HCT116 (cell line): ENCODE measurements at regions not wholly inside any gene's neighbourhood (a gene's known extent, or its start where the extent isn't known, plus 50 kb on each side); places are given as distances from the start of the nearest gene placed in this dataset.

Experiments
- ATAC-seq: fragments of 200-7000 bp; cut with Tn5 transposase; 2 replicates; pipeline ENCODE4 v1.9.1; 2020; ENCODE audit warnings: mild to moderate bottlenecking, moderate library complexity
- BruUV-seq: library from RNA; stranded (reverse); fragments of 400-500 nt; replicated peaks from 2 replicates; lab custom pipeline; 2021; lab: Mats Ljungman, UMichigan
- CTCF ChIA-PET: fragments of 300-600 bp; sonication (Branson Sonifier 250); formaldehyde crosslinking; loops from one replicate; lab custom pipeline; 2021; ENCODE audit warnings: antibody characterized with exemption; lab: Charles Lee
- POLR2A ChIA-PET: fragments of 300-600, 350-600 bp; sonication (Branson Sonifier 250); formaldehyde crosslinking; loops from one replicate; lab custom pipeline; 2021; ENCODE audit warnings: antibody characterized with exemption; lab: Charles Lee
- RAD21 ChIA-PET, 2 experiments: fragments of 300-600 bp; sonication (Branson Sonifier 250); formaldehyde crosslinking; loops; one replicate each; lab custom pipeline; 2023; ENCODE audit warnings: low total read pairs in 2 of 2; ENCODE audit not compliant: uncharacterized antibody in 2 of 2, unreplicated experiment in 2 of 2, low non-redundant PET in 1 of 2; lab: Charles Lee
- DNase-seq: peaks from one replicate; pipeline ENCODE4 v3.0.0-alpha.2; 2010; ENCODE audit warnings: low read depth, low spot score
- H2AFZ ChIP-seq: fragments of 200-600 bp; shearing (Covaris generic), sonication (generic); 2 replicates; pipeline ENCODE4 v1.6.1; 2017; ENCODE audit warnings: low read depth, mixed run types, mixed read lengths, antibody characterized with exemption, low read length; ENCODE audit not compliant: poor library complexity, severe bottlenecking
- H3K27ac ChIP-seq: 2 replicates; pipeline ENCODE4 v1.5.1; 2012; ENCODE audit warnings: low read depth, low read length
- H3K27me3 ChIP-seq: fragments of 200-600 bp; sonication (generic); 2 replicates; pipeline ENCODE4 v1.6.1; 2016; ENCODE audit warnings: mixed run types, low read length, mixed read lengths; ENCODE audit not compliant: insufficient read depth
- H3K36me3 ChIP-seq, 2 experiments: fragments of 200-500 bp in 1 of 2; fragments of 200-600 bp in 1 of 2; sonication (Bioruptor generic) in 1 of 2; sonication (generic) in 1 of 2; 2 replicates each; pipeline versions ENCODE4 v1.5.1 to v1.6.1; 2014 to 2016; ENCODE audit warnings: low read length in 2 of 2, inconsistent platforms in 1 of 2, mixed read lengths in 1 of 2, mixed run types in 1 of 2; ENCODE audit not compliant: insufficient read depth in 2 of 2, control insufficient read depth in 1 of 2
- H3K4me1 ChIP-seq, 2 experiments: fragments of 200-600 bp in 1 of 2; sonication (generic) in 1 of 2; 2 replicates each; pipeline versions ENCODE4 v1.5.1 to v1.6.1; 2012 to 2017; ENCODE audit warnings: low read length in 2 of 2, inconsistent platforms in 1 of 2, mild to moderate bottlenecking in 1 of 2, mixed read lengths in 1 of 2, mixed run types in 1 of 2, moderate library complexity in 1 of 2; ENCODE audit not compliant: insufficient read depth in 2 of 2, control insufficient read depth in 1 of 2
- H3K4me2 ChIP-seq: fragments of 200-600 bp; sonication (generic); 2 replicates; pipeline ENCODE4 v1.6.1; 2017; ENCODE audit warnings: mixed run types, low read length, mixed read lengths
- H3K4me3 ChIP-seq, 2 experiments: fragments of 200-600 bp in 1 of 2; sonication (generic) in 1 of 2; replicated peaks in 1 of 2; 2 replicates each; pipeline ENCODE4 v1.5.1; 2011 to 2016; ENCODE audit warnings: low read length in 2 of 2, control low read depth in 1 of 2, low read depth in 1 of 2, mild to moderate bottlenecking in 1 of 2, mixed read lengths in 1 of 2, mixed run types in 1 of 2
- H3K79me2 ChIP-seq: fragments of 200-600 bp; sonication (generic); 2 replicates; pipeline ENCODE4 v1.6.1; 2017; ENCODE audit warnings: mild to moderate bottlenecking, mixed run types, low read length, moderate library complexity, mixed read lengths; ENCODE audit not compliant: insufficient read depth
- H3K9ac ChIP-seq: fragments of 200-600 bp; sonication (generic); 2 replicates; pipeline ENCODE4 v1.6.1; 2016; ENCODE audit warnings: low read length, mixed read lengths
- H3K9me2 ChIP-seq: fragments of 200-600 bp; sonication (generic), shearing (Covaris generic); 2 replicates; pipeline ENCODE4 v1.6.1; 2017; ENCODE audit warnings: mixed run types, mild to moderate bottlenecking, moderate library complexity; ENCODE audit not compliant: insufficient read depth
- H3K9me3 ChIP-seq, 2 experiments: fragments of 200-500 bp in 1 of 2; fragments of 200-600 bp in 1 of 2; sonication (Bioruptor generic) in 1 of 2; sonication (generic) in 1 of 2; 2 replicates each; pipeline ENCODE4 v1.6.1; 2014 to 2017; ENCODE audit warnings: low read length in 2 of 2, mixed read lengths in 2 of 2, inconsistent platforms in 1 of 2, low read depth in 1 of 2, mild to moderate bottlenecking in 1 of 2, mixed run types in 1 of 2, moderate library complexity in 1 of 2; ENCODE audit not compliant: control insufficient read depth in 1 of 2, insufficient read depth in 1 of 2
- H4K20me1 ChIP-seq: fragments of 200-600 bp; sonication (generic), shearing (Covaris generic); 2 replicates; pipeline ENCODE4 v1.6.1; 2017; ENCODE audit warnings: mixed run types, mild to moderate bottlenecking, moderate library complexity; ENCODE audit not compliant: insufficient read depth
- CBX3 ChIP-seq: IDR thresholded peaks from 2 replicates; pipeline ENCODE4 v1.6.1; 2012; ENCODE audit warnings: low read depth
- CEBPB ChIP-seq: IDR thresholded peaks from 2 replicates; pipeline ENCODE4 v1.6.1; 2012; ENCODE audit warnings: low read depth
- EGR1 ChIP-seq: IDR thresholded peaks from 2 replicates; pipeline ENCODE4 v1.6.1; 2012; ENCODE audit warnings: low read depth
- ELF1 ChIP-seq: IDR thresholded peaks from 2 replicates; pipeline ENCODE4 v1.6.1; 2012; ENCODE audit warnings: low read depth, borderline replicate concordance
- EZH2 ChIP-seq: fragments of 200-600 bp; sonication (generic); IDR thresholded peaks from 2 replicates; pipeline ENCODE4 v1.6.1; 2017; ENCODE audit warnings: antibody characterized with exemption, mixed run types
- EZH2phosphoT487 ChIP-seq: fragments of 200-600 bp; IDR thresholded peaks from 2 replicates; pipeline ENCODE4 v1.6.1; 2018; ENCODE audit warnings: antibody characterized with exemption, borderline replicate concordance
- FOSL1 ChIP-seq: IDR thresholded peaks from 2 replicates; pipeline ENCODE4 v1.6.1; 2012; ENCODE audit warnings: low read depth
- JUND ChIP-seq: IDR thresholded peaks from 2 replicates; pipeline ENCODE4 v1.6.1; 2012
- POLR2A ChIP-seq: IDR thresholded peaks from 2 replicates; pipeline ENCODE4 v1.7.0; 2011; ENCODE audit warnings: borderline replicate concordance; ENCODE audit not compliant: insufficient read depth, insufficient read length; ENCODE audit errors: extremely low read depth
- POLR2AphosphoS5 ChIP-seq: IDR thresholded peaks from 2 replicates; pipeline ENCODE4 v1.6.1; 2011; ENCODE audit warnings: mild to moderate bottlenecking, low read depth, low read length, moderate library complexity
- RAD21 ChIP-seq: IDR thresholded peaks from 2 replicates; pipeline ENCODE4 v1.6.1; 2012; ENCODE audit warnings: low read depth, mild to moderate bottlenecking
- SIN3A ChIP-seq: IDR thresholded peaks from 2 replicates; pipeline ENCODE4 v1.6.1; 2012; ENCODE audit warnings: low read depth
- SP1 ChIP-seq: IDR thresholded peaks from 2 replicates; pipeline ENCODE4 v1.6.1; 2012; ENCODE audit warnings: low read depth
- TCF7L2 ChIP-seq: IDR thresholded peaks from 2 replicates; pipeline ENCODE4 v1.7.0; 2011; ENCODE audit warnings: borderline replicate concordance, inconsistent platforms; ENCODE audit not compliant: insufficient read depth, insufficient read length; ENCODE audit errors: extremely low read depth
- YY1 ChIP-seq: IDR thresholded peaks from 2 replicates; pipeline ENCODE4 v1.6.1; 2011; ENCODE audit warnings: low read length, low read depth, moderate library complexity, mild to moderate bottlenecking; ENCODE audit not compliant: insufficient replicate concordance; ENCODE audit errors: extremely low read depth
- ZFX ChIP-seq: fragments of 450-650 bp; IDR thresholded peaks from 2 replicates; pipeline ENCODE4 v1.6.1; 2017
- ZNF274 ChIP-seq: fragments of 200-500 bp; sonication (Bioruptor generic); IDR thresholded peaks from 2 replicates; pipeline ENCODE4 v1.6.1; 2014; ENCODE audit warnings: mild to moderate bottlenecking, low read depth, low read length, inconsistent platforms
- intact Hi-C: fragments of 100-400 bp; cut with micrococcal nuclease; formaldehyde crosslinking; loops from 2 replicates; pipeline ENCODE4 v1.10.0; 2022
- TF ChIP-seq, protein P1 (sequence below), 3 experiments: fragments of 200-600 bp in 1 of 3; sonication (generic) in 1 of 3; IDR thresholded peaks in 2 of 3; conservative IDR thresholded peaks in 1 of 3; 2 replicates each; pipeline ENCODE4 v1.5.1; 2012 to 2017; ENCODE audit warnings: low read depth in 2 of 3, low read length in 2 of 3, antibody characterized with exemption in 1 of 3, borderline replicate concordance in 1 of 3, control low read depth in 1 of 3, mild to moderate bottlenecking in 1 of 3, mixed read lengths in 1 of 3, mixed run types in 1 of 3, moderate library complexity in 1 of 3; ENCODE audit not compliant: insufficient read depth in 1 of 3
- TF ChIP-seq, protein P2 (sequence below): IDR thresholded peaks from 2 replicates; pipeline ENCODE4 v1.6.1; 2012; ENCODE audit warnings: low read depth
- TF ChIP-seq, protein P3 (sequence below): IDR thresholded peaks from 2 replicates; pipeline ENCODE4 v1.6.1; 2012

DNA sequence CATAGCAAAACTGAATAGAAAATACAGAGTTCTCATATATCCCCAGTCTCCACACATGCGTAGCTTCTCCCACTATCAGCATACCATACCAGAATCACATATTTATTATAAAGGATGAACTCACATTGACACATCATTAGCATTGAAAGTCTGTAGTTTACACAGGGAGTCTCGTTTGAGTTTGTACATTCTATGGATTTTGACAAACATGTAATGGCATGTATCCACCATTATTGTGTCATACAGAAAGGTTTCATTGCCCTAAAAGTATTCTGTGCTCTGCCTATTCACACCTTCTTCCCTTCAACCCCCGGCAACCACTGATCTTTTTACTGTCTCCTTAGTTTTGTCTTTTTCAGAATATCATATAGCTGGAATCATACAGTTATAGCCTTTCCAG, 562.4 kb downstream of the KCTD8 start:
- H3K9me2 ChIP-seq: no peaks in the 10 kb centered on the region
- intact Hi-C loops: no loop called here
- H3K4me1 ChIP-seq: no peaks in the 10 kb centered on the region
- H3K36me3 ChIP-seq: no peaks in the 10 kb centered on the region
- RAD21 ChIA-PET: no interaction called here
- no peak overlapping the region for H3K4me3 ChIP-seq
- H3K27ac ChIP-seq: no peak overlapping the region
- H3K27me3 ChIP-seq: no peaks in the 10 kb centered on the region
- H3K79me2 ChIP-seq: no peaks in the 10 kb centered on the region
- TF ChIP-seq FOSL1 (no peak), ZFX (no peak), YY1 (no peak), EZH2 (no peak), TCF7L2 (no peak), EGR1 (no peak), RAD21 (no peak), SP1 (no peak), CEBPB (no peak), POLR2AphosphoS5 (no peak), ZNF274 (no peak), POLR2A (no peak), ELF1 (no peak), SIN3A (no peak), CBX3 (no peak), JUND (no peak), EZH2phosphoT487 (no peak)
- TF ChIP-seq, protein P1, sequence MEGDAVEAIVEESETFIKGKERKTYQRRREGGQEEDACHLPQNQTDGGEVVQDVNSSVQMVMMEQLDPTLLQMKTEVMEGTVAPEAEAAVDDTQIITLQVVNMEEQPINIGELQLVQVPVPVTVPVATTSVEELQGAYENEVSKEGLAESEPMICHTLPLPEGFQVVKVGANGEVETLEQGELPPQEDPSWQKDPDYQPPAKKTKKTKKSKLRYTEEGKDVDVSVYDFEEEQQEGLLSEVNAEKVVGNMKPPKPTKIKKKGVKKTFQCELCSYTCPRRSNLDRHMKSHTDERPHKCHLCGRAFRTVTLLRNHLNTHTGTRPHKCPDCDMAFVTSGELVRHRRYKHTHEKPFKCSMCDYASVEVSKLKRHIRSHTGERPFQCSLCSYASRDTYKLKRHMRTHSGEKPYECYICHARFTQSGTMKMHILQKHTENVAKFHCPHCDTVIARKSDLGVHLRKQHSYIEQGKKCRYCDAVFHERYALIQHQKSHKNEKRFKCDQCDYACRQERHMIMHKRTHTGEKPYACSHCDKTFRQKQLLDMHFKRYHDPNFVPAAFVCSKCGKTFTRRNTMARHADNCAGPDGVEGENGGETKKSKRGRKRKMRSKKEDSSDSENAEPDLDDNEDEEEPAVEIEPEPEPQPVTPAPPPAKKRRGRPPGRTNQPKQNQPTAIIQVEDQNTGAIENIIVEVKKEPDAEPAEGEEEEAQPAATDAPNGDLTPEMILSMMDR (IDR thresholded peaks at IDR 0.05 in 2 of 3, conservative IDR thresholded peaks at IDR 0.05 in 1 of 3; ENCODE audit: borderline replicate concordance in 1 of 3, insufficient read depth in 1 of 3, low read depth in 2 of 3, low read length in 2 of 3): no peak
- TF ChIP-seq, protein P2, sequence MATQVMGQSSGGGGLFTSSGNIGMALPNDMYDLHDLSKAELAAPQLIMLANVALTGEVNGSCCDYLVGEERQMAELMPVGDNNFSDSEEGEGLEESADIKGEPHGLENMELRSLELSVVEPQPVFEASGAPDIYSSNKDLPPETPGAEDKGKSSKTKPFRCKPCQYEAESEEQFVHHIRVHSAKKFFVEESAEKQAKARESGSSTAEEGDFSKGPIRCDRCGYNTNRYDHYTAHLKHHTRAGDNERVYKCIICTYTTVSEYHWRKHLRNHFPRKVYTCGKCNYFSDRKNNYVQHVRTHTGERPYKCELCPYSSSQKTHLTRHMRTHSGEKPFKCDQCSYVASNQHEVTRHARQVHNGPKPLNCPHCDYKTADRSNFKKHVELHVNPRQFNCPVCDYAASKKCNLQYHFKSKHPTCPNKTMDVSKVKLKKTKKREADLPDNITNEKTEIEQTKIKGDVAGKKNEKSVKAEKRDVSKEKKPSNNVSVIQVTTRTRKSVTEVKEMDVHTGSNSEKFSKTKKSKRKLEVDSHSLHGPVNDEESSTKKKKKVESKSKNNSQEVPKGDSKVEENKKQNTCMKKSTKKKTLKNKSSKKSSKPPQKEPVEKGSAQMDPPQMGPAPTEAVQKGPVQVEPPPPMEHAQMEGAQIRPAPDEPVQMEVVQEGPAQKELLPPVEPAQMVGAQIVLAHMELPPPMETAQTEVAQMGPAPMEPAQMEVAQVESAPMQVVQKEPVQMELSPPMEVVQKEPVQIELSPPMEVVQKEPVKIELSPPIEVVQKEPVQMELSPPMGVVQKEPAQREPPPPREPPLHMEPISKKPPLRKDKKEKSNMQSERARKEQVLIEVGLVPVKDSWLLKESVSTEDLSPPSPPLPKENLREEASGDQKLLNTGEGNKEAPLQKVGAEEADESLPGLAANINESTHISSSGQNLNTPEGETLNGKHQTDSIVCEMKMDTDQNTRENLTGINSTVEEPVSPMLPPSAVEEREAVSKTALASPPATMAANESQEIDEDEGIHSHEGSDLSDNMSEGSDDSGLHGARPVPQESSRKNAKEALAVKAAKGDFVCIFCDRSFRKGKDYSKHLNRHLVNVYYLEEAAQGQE: no peak
- TF ChIP-seq, protein P3, sequence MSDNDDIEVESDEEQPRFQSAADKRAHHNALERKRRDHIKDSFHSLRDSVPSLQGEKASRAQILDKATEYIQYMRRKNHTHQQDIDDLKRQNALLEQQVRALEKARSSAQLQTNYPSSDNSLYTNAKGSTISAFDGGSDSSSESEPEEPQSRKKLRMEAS: no peak
- peaks cover 0 to 13% of the 10 kb centered on the region in 2 experiments; a peak in 2 of 4 replicates for H3K9me3 ChIP-seq
- CTCF ChIA-PET: no interaction called here
- H3K4me2 ChIP-seq: no peak overlapping the region
- POLR2A ChIA-PET: no interaction called here
- BruUV-seq: no TSS peak
- H2AFZ ChIP-seq: no peak overlapping the region
- no peak overlapping the region for H3K9ac ChIP-seq
- ATAC-seq: no peak
- no peaks in the 10 kb centered on the region for H4K20me1 ChIP-seq
- DNase-seq: no peak
